Esophagus muscularis mucosa (tissue), 4 donors: ENCODE measurements at regions not wholly inside any gene's neighbourhood (a gene's known extent, or its start where the extent isn't known, plus 50 kb on each side); places are given as distances from the start of the nearest gene placed in this dataset.

Source experiments
- DNase-seq: peaks from one replicate; pipeline ENCODE4 v3.0.0-alpha.2; 2017; ENCODE audit errors: extremely low spot score
- H3K27ac ChIP-seq, 4 donors: fragments of 200-600 bp; sonication (generic); replicated peaks in 1 of 4; 1 replicate in 3 of 4; 2 replicates in 1 of 4; pipeline ENCODE4 v1.5.1; 2016 to 2019; ENCODE audit warnings: mild to moderate bottlenecking in 1 of 4
- H3K27me3 ChIP-seq, 4 donors: fragments of 200-600 bp; sonication (generic); one replicate each; pipeline versions ENCODE4 v1.5.1 to v1.6.0; 2016 to 2019
- H3K36me3 ChIP-seq, 4 donors: fragments of 200-600 bp; sonication (generic); one replicate each; pipeline ENCODE4 v1.5.1; 2016 to 2019
- H3K4me1 ChIP-seq, 4 donors: fragments of 200-600 bp; sonication (generic); one replicate each; pipeline ENCODE4 v1.5.1; 2016 to 2019
- H3K4me3 ChIP-seq, 4 donors: fragments of 200-600 bp; sonication (generic); 1 replicate in 2 of 4; 2 replicates in 2 of 4; pipeline ENCODE4 v1.5.1; 2016 to 2019; ENCODE audit warnings: mild to moderate bottlenecking in 4 of 4, moderate library complexity in 1 of 4
- H3K9me3 ChIP-seq, 4 donors: fragments of 200-600 bp; sonication (generic); 1 replicate in 3 of 4; 2 replicates in 1 of 4; pipeline ENCODE4 v1.5.1; 2016 to 2019
- EP300 ChIP-seq: sonication (generic); formaldehyde crosslinking; IDR thresholded peaks from one replicate; pipeline ENCODE4 v1.6.1; 2017; ENCODE audit warnings: antibody characterized with exemption
- POLR2A ChIP-seq: fragments of 450-650 bp; IDR thresholded peaks from one replicate; pipeline ENCODE4 v1.6.1; 2017; ENCODE audit warnings: antibody characterized with exemption, moderate library complexity, mild to moderate bottlenecking, low read depth
- POLR2AphosphoS5 ChIP-seq, 2 donors: sonication (generic); formaldehyde crosslinking; IDR thresholded peaks; one replicate each; pipeline ENCODE4 v1.6.1; 2017; ENCODE audit warnings: antibody characterized with exemption in 2 of 2
- WGBS: methylation state at CpG from one replicate; pipeline ENCODE4 v1.1.5; 2018; 5-methylcytosine and 5-hydroxymethylcytosine counted together
- intact Hi-C: fragments of 100-400 bp; cut with DNase I; formaldehyde crosslinking; loops from one replicate; pipeline ENCODE4 v1.15.1; 2023
- TF ChIP-seq, protein P1 (sequence below), 3 experiments: fragments of 200-600 bp in 2 of 3; fragments of 450-650 bp in 1 of 3; sonication (generic) in 2 of 3; IDR thresholded peaks; one replicate each; pipeline ENCODE4 v1.5.1; 2017 to 2019; ENCODE audit warnings: antibody characterized with exemption in 3 of 3, mild to moderate bottlenecking in 2 of 3, moderate library complexity in 1 of 3

DNA sequence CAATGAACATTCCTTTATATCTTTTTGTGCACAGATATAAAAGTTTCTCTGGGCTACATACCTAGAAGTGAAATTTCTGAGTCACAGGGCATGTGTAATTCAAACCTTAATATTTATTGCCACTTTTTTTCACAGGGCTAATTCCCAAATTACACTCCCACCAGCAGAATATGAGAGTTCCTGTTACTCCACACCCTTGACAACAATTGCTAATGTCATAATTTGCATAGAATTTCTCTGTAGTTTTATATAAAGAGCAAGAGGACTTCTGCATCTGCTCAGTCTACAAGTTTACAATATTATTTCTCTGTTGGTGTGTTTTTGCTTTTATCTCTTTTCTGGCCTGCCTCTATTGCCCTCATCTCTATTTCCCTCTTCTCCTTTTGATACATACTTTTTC is 518.5 kb downstream of the ZNF608 start:
- Histone ChIP-seq H3K9me3 (no peaks in the 10 kb centered on the region), H3K36me3 (no peaks in the 10 kb centered on the region), H3K27me3 (no peaks in the 10 kb centered on the region), H3K4me3 (no peak overlapping the region), H3K4me1 (no peaks in the 10 kb centered on the region), H3K27ac (no peak overlapping the region)
- intact Hi-C loops, result no loop called here
- DNase-seq, result no peak
- TF ChIP-seq EP300 (no peak), POLR2AphosphoS5 (IDR thresholded peaks at IDR 0.05) (no peak), POLR2A (no peak)
- TF ChIP-seq, protein P1, sequence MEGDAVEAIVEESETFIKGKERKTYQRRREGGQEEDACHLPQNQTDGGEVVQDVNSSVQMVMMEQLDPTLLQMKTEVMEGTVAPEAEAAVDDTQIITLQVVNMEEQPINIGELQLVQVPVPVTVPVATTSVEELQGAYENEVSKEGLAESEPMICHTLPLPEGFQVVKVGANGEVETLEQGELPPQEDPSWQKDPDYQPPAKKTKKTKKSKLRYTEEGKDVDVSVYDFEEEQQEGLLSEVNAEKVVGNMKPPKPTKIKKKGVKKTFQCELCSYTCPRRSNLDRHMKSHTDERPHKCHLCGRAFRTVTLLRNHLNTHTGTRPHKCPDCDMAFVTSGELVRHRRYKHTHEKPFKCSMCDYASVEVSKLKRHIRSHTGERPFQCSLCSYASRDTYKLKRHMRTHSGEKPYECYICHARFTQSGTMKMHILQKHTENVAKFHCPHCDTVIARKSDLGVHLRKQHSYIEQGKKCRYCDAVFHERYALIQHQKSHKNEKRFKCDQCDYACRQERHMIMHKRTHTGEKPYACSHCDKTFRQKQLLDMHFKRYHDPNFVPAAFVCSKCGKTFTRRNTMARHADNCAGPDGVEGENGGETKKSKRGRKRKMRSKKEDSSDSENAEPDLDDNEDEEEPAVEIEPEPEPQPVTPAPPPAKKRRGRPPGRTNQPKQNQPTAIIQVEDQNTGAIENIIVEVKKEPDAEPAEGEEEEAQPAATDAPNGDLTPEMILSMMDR (IDR thresholded peaks at IDR 0.05), result no peak

DNA sequence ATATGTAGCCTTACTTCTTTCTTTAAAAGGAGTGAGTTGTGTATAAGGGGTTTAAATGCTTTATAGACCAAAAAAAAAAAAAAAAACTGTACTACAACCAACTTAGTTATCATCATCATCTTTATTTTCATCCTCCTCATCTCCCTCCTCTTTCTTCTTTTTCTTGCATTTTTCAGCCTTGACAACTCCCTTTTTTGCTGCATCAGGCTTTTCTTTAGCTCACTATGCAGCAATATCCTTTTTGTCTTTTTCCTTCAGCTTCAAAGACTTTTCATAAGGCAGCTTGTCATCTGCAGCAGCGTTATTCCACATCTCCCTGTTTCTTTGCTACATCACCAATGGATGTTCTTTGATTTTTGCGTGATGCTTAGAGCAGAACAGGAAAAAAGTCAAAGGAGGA is 526.0 kb downstream of the ZNF608 start:
- Histone ChIP-seq H3K36me3 (no peaks in the 10 kb centered on the region), H3K27me3 (no peaks in the 10 kb centered on the region), H3K27ac (no peak overlapping the region), H3K4me3 (no peak overlapping the region), H3K4me1 (no peaks in the 10 kb centered on the region), H3K9me3 (no peaks in the 10 kb centered on the region)
- DNase-seq, result no peak
- WGBS, result 73% methylated on average over 2 of the region's 2 CpGs
- intact Hi-C loops, result no loop called here
- no peak for TF ChIP-seq EP300
- TF ChIP-seq POLR2AphosphoS5 (IDR thresholded peaks at IDR 0.05), result no peak
- TF ChIP-seq, protein P1 (IDR thresholded peaks at IDR 0.05), result no peak
- no peak for TF ChIP-seq POLR2A

DNA sequence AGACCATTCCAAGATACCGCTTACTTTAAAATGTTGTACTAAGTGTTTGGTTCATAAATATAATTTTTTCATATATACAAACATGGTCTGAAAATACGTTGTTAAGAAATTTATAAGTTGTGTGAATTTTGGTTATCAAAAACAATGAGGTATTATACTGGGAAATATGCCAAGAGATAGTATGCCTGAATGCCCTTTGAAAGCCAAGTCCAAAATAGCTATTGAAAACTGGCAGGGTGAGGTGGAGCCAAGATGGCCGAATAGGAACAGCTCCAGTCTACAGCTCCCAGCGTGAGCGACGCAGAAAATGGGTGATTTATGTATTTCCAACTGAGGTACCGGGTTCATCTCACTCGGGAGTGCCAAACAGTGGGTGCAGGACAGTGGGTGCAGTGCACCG is 533.5 kb downstream of the ZNF608 start:
- DNase-seq, result no peak
- no peak for TF ChIP-seq POLR2A
- no peaks in the 10 kb centered on the region for H3K36me3 ChIP-seq
- H3K4me3 ChIP-seq, result no peak overlapping the region
- no peaks in the 10 kb centered on the region for H3K4me1 ChIP-seq
- H3K27me3 ChIP-seq, result no peaks in the 10 kb centered on the region
- H3K27ac ChIP-seq, result no peak overlapping the region
- 90% methylated on average over 9 of the region's 9 CpGs for WGBS
- intact Hi-C loops, result no loop called here
- H3K9me3 ChIP-seq, result no peaks in the 10 kb centered on the region

DNA sequence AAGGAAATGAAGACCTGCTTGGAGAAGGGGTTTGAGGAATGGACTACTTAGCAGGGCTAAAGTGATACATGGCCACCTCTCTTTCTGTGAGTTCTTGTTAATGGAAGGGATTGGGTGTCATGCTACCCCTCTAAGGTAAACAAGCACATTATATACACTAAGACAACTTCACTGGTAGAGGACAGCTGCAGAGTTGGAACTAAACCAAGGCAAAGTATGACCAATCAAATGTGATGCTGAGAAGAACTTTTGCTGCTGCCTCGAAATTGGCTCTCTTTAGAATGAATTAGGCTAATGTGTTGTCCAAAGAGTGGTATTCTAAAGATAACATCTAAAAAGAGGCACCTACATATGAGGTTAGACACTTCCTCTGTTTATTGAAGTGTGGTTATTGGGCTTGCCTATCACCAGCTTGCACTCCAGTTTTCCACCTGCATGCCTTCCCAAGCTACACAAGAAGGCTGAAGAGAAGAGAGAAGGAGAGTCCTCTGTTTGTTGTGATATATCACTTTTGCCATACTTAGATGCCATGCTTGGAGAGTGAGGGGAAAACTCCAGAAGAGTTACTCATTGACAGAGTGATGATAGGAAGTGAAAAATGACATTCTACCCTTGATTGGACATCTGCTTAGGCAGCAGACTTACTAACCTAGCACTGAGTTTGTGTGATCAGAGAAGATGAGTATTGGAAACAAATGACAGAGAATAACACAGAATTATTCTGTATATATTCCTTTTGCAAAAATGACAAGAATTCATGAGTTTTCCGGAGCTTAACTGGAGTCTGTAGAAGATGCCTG is 536.1 kb downstream of the ZNF608 start:
- Histone ChIP-seq H3K27ac (no peak overlapping the region), H3K9me3 (no peaks in the 10 kb centered on the region), H3K4me3 (no peak overlapping the region), H3K36me3 (no peaks in the 10 kb centered on the region), H3K27me3 (no peaks in the 10 kb centered on the region), H3K4me1 (no peaks in the 10 kb centered on the region)
- intact Hi-C loops, result no loop called here
- TF ChIP-seq POLR2AphosphoS5 (IDR thresholded peaks at IDR 0.05) (no peak), POLR2A (no peak), EP300 (no peak)
- DNase-seq, result no peak
- 88% methylated on average over 2 of the region's 2 CpGs for WGBS

DNA sequence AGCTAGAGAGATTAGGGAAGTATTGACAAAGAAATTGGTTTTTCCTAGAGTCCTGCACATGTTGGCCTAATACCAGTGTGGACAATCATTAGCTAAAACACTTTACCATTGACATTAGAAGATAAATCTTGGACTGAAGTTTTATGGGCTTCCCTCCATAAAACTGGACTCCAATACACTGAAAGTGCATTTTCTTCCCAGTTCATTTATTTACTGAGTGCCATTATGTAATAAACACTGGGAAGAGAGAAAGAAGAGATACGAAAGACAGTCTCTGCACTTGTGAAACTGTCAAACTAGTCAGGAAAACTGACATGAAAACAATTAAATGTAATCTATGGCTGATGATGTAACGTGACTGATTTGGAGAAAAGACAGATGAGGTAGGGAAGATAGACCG is 539.3 kb downstream of the ZNF608 start:
- H3K36me3 ChIP-seq, result no peaks in the 10 kb centered on the region
- no peaks in the 10 kb centered on the region for H3K4me1 ChIP-seq
- DNase-seq, result no peak
- intact Hi-C loops, result no loop called here
- WGBS, result 88% methylated on average over 3 of the region's 3 CpGs
- TF ChIP-seq POLR2AphosphoS5 (IDR thresholded peaks at IDR 0.05) (no peak), EP300 (no peak), POLR2A (no peak)
- TF ChIP-seq, protein P1 (IDR thresholded peaks at IDR 0.05), result no peak
- H3K4me3 ChIP-seq, result no peak overlapping the region
- no peaks in the 10 kb centered on the region for H3K27me3 ChIP-seq
- no peaks in the 10 kb centered on the region for H3K9me3 ChIP-seq
- H3K27ac ChIP-seq, result no peak overlapping the region

DNA sequence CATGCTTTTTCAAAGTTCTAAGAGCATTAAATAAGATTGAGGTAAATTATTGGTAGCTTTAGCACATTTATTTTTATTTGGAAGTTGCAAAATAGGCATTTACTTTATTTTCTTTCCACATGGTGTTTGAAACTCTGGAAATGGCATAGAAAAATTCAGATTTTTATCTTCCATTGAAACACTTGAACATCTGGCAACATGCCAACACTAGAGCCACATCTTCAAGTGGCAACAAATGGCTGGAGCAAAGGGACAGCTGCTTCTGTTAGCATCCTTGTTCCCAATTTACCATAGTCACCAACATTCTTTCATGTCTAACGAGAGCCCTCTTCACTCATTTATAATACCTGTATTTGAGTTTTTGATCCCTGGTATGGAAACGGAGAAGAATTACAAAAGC is 539.9 kb downstream of the ZNF608 start:
- Histone ChIP-seq H3K27me3 (no peaks in the 10 kb centered on the region), H3K4me3 (no peak overlapping the region), H3K9me3 (no peaks in the 10 kb centered on the region), H3K27ac (no peak overlapping the region), H3K4me1 (no peaks in the 10 kb centered on the region), H3K36me3 (no peaks in the 10 kb centered on the region)
- no peak for DNase-seq
- 68% methylated on average over 2 of the region's 2 CpGs for WGBS
- TF ChIP-seq POLR2AphosphoS5 (IDR thresholded peaks at IDR 0.05), result no peak
- TF ChIP-seq, protein P1 (IDR thresholded peaks at IDR 0.05), result no peak
- TF ChIP-seq EP300, result no peak
- TF ChIP-seq POLR2A, result no peak
- intact Hi-C loops, result no loop called here
